Astrocyte of the cerebellum (primary cell): ENCODE measurements at regions not wholly inside any gene's neighbourhood (a gene's known extent, or its start where the extent isn't known, plus 50 kb on each side); places are given as distances from the start of the nearest gene placed in this dataset.
"Not testable (repeated sequence)": the region's sequence is repeated elsewhere in the genome, so short reads cannot be mapped to it uniquely, and the experiment has no call there.

ENCODE experiments used
- DNase-seq: peaks from one replicate; pipeline ENCODE4 v3.0.0-alpha.2; 2011; ENCODE audit warnings: low read depth
- H3K4me3 ChIP-seq: 2 replicates; pipeline ENCODE4 v1.5.1; 2011; ENCODE audit warnings: mild to moderate bottlenecking, low read depth, low read length, moderate library complexity
- in situ Hi-C: cut with HindIII; loops from 2 replicates; pipeline ENCODE4 v1.10.0; 2017; ENCODE audit warnings: low sequenced_read_pairs
- TF ChIP-seq, protein P1 (sequence below): IDR thresholded peaks from 2 replicates; pipeline ENCODE4 v1.5.1; 2012; ENCODE audit warnings: low read length, low read depth, moderate library complexity, mild to moderate bottlenecking; ENCODE audit errors: missing control alignments

DNA sequence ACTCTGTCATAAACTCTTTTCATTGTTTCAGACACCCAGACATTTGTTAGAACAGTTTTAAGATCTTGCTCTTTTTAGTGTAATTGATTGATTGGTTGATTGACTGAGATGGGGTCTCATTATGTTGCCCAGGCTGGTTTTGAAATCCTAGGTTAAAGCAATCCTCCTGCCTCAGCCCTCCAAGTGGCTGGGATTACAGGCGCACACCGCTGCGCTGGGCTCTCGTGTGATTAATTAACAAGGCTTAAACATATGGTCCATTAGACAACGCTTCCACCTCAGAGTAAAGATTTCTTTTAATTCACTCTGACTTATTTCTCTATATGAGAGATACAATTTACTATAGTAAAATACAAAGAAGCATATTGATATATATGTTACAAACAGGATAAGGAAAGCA is 114.0 kb upstream of the C2CD4B start:
- in situ Hi-C loops: no loop called here
- H3K4me3 ChIP-seq: no peak overlapping the region
- no peak for DNase-seq
- TF ChIP-seq, protein P1, sequence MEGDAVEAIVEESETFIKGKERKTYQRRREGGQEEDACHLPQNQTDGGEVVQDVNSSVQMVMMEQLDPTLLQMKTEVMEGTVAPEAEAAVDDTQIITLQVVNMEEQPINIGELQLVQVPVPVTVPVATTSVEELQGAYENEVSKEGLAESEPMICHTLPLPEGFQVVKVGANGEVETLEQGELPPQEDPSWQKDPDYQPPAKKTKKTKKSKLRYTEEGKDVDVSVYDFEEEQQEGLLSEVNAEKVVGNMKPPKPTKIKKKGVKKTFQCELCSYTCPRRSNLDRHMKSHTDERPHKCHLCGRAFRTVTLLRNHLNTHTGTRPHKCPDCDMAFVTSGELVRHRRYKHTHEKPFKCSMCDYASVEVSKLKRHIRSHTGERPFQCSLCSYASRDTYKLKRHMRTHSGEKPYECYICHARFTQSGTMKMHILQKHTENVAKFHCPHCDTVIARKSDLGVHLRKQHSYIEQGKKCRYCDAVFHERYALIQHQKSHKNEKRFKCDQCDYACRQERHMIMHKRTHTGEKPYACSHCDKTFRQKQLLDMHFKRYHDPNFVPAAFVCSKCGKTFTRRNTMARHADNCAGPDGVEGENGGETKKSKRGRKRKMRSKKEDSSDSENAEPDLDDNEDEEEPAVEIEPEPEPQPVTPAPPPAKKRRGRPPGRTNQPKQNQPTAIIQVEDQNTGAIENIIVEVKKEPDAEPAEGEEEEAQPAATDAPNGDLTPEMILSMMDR: no peak

DNA sequence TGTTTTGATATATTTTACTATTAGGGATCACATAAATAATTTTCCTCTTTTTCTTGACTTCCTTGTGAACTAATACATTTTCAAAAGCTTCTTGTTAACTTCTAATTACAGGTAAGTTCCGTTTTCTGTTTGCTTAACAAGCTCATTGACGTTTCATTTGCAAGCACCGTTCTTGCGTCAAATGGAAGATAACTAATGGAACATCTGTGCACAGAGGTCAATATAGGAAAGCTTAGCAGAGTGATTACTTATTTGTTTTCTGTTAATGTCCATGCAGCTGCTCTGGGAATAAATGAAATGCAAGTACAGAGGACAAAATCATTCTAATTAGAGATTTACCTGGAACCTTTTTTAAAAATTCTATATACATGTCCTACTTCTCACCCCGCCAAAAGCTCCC is 115.5 kb upstream of the C2CD4B start:
- DNase-seq: no peak
- TF ChIP-seq, protein P1: no peak
- no peak overlapping the region for H3K4me3 ChIP-seq
- in situ Hi-C loops: no loop called here

DNA sequence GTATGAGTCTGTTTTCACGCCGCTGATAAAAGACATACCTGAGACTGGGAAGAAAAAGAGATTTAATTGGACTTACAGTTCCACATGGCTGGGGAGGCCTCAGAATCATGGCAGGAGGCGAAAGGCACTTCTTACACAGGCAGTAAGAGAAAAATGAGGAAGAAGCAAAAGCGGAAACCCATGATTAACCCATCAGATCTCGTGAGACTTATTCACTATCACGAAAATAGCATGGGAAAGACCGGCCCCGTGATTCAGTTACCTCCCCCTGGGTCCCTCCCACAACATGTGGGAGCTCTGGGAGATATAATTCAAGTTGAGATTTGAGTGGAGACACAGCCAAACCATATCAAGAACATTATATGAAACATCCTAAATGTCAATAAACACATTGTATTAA is 116.7 kb upstream of the C2CD4B start:
- in situ Hi-C loops, DNase-seq: not testable (repeated sequence)

DNA sequence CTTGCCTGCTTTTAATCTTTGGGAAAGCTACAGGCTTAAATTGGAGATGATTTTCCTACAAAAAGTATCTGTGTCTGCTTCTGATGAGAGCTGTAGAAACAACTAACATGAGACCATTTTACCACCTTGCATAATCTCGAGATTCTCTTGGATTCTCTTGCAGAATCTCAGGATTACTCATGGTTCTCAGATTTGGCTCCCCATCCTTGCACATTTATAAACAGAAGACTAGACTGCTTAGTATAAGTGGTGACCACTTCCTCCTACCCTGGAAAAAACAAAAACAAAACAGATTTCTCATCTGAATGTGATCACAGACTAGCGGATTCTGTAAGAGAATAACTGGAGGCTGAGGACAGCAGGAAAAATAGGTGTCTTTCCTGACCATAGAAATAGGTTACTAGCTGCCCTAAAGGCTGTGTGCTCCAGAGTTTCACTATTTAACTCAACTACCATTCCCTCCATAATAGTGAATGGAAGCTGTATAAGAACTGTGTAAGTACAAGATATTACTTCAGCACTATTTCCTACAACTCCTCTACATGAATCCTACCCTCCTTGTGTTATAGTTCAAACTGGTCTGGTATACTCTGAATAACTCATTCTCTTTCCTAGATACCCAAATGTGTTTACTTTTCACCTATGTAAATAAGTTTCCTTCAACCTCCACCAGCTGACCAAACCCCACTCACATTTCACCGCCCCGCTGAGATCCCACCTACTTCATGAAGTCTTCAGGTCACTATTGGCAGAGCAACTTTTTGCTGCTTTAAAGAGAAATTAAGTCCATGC is 122.2 kb upstream of the C2CD4B start:
- H3K4me3 ChIP-seq: no peak overlapping the region
- TF ChIP-seq, protein P1: no peak
- in situ Hi-C loops: no loop called here
- no peak for DNase-seq

More for the DNA sequence above, 116.7 kb upstream of the C2CD4B start:
- H3K4me3 ChIP-seq: not testable (repeated sequence)

DNA sequence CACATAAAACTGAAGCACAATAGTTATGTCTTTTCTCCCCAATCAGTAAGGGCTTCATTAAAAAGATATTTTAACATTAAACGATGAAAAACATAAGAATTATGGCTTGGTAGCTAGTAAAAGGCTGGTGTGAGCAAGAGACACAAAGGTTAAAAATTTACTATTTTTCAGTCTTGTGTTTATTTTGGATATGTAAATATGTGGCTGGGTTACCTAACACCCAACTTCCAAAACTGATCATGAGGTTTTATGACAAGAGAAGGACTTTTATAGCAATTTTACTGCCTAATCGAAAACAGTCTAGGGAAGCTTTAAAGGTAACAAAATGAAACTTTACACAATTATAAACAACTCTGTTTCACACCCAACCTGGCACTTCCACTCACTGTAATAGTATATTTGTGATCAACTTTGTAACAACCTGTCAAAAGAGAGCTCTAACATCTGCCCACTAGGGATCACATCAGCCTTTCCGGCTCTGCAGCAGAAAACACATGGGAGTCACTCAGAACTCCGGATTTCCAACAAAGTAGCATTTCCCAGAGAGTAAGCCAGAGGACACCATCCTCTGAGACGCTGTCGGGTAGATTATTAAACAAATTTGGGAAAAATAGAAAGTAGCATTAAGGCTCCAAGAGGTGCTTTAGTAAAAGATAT is 123.4 kb upstream of the C2CD4B start:
- no peak for DNase-seq
- TF ChIP-seq, protein P1: no peak
- in situ Hi-C loops: no loop called here
- H3K4me3 ChIP-seq: no peak overlapping the region

DNA sequence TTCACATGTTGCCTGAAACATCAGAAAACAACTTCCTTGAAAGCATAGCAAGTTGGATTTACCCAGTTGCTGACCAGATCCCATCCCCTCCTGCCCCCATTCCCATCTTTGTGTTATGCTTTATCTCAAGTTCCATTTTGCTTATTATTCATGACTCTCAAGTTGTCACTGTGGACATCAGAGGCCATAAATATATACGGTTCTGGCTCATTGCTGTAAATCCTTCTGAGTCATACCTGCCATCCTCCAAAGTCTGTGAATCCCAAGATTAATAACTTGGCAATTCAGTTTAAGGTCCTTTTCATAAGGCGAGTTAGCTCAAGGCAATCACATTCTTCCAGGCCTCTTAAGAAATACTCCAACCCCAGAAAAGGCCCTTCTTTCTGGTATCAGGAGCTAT is 126.2 kb upstream of the C2CD4B start:
- DNase-seq: no peak
- in situ Hi-C loops: no loop called here
- H3K4me3 ChIP-seq: no peak overlapping the region
- TF ChIP-seq, protein P1: no peak
